Heart left ventricle (tissue), 16 donors: ENCODE measurements at regions not wholly inside any gene's neighbourhood (a gene's known extent, or its start where the extent isn't known, plus 50 kb on each side); places are given as distances from the start of the nearest gene placed in this dataset.
"Not testable (repeated sequence)": the region's sequence is repeated elsewhere in the genome, so short reads cannot be mapped to it uniquely, and the experiment has no call there.

Experiments
- ATAC-seq, 4 donors: fragments of 200-7000 bp; cut with Tn5 transposase; one replicate each; pipeline ENCODE4 v1.9.1; 2020 to 2022; ENCODE audit warnings: moderate library complexity in 4 of 4, mild to moderate bottlenecking in 3 of 4, moderate number of reproducible peaks in 1 of 4
- DNase-seq, 5 donors: peaks; one replicate each; pipeline ENCODE4 v3.0.0-alpha.2; 2020
- H3K27ac ChIP-seq, 12 donors: fragments of 200-600 bp; sonication (generic) in 4 of 12; one replicate each; pipeline versions ENCODE4 v1.5.0 to v1.8.0; 2016 to 2022; ENCODE audit warnings: mild to moderate bottlenecking in 2 of 12
- H3K27me3 ChIP-seq, 9 donors: fragments of 200-600 bp; sonication (generic) in 2 of 9; one replicate each; pipeline versions ENCODE4 v1.5.1 to v1.8.0; 2016 to 2022; ENCODE audit warnings: mild to moderate bottlenecking in 3 of 9
- H3K36me3 ChIP-seq, 9 donors: fragments of 200-600 bp; sonication (generic) in 2 of 9; one replicate each; pipeline versions ENCODE4 v1.5.0 to v1.8.0; 2018 to 2022; ENCODE audit warnings: mild to moderate bottlenecking in 2 of 9
- H3K4me1 ChIP-seq, 12 donors: fragments of 200-600 bp; sonication (generic) in 4 of 12; one replicate each; pipeline versions ENCODE4 v1.5.0 to v1.8.0; 2016 to 2022; ENCODE audit warnings: mild to moderate bottlenecking in 3 of 12
- H3K4me3 ChIP-seq, 12 donors: fragments of 200-600 bp; sonication (generic) in 4 of 12; one replicate each; pipeline versions ENCODE4 v1.5.0 to v1.8.0; 2017 to 2022; ENCODE audit warnings: mild to moderate bottlenecking in 9 of 12, moderate library complexity in 4 of 12
- H3K9me3 ChIP-seq, 12 donors: fragments of 200-600 bp; sonication (generic) in 4 of 12; one replicate each; pipeline versions ENCODE4 v1.5.0 to v1.8.0; 2016 to 2022; ENCODE audit warnings: mild to moderate bottlenecking in 1 of 12
- POLR2A ChIP-seq, 2 donors: fragments of 450-650 bp; IDR thresholded peaks; one replicate each; pipeline ENCODE4 v1.6.1; 2017; ENCODE audit warnings: antibody characterized with exemption in 2 of 2, mild to moderate bottlenecking in 2 of 2, moderate library complexity in 2 of 2
- WGBS, 4 donors: extraction: QIAGEN DNeasy Blood & Tissue Kit in 2 of 4; methylation state at CpG; one replicate each; pipeline versions ENCODE4 v1.1.5 to v1.1.7; 2013 to 2018; 5-methylcytosine and 5-hydroxymethylcytosine counted together
- intact Hi-C, 10 donors: fragments of 100-400 bp; cut with DNase I; formaldehyde crosslinking; loops; one replicate each; pipeline versions ENCODE4 v1.11.1 to v1.14.2; 2022
- TF ChIP-seq, protein P1 (sequence below), 12 donors: fragments of 200-600 bp; sonication (generic) in 4 of 12; IDR thresholded peaks; one replicate each; pipeline versions ENCODE4 v1.5.0 to v1.8.0; 2018 to 2022; ENCODE audit warnings: antibody characterized with exemption in 12 of 12, mild to moderate bottlenecking in 5 of 12
- donor health status: ischemic (EF 13 %, LVEDD 7.1; RV severe dilation, severe dysfunction).
- donor health status: healthy with polysubstance abuse.
- donor health status: DM: no; HTN: yes; CAD: no.
- donor health status: DM: no; HTN: no; CAD: no.
- donor health status: ischemic (EF 25% LVEDD 6.9; RV normal size, moderate dysfunction).
- donor health status: ischemic (EF 25% LVEDD 5.7; RV mildly dilated, moderate dysfunction).
- donor health status: healthy.
- donor health status: DM: yes; HTN: yes; CAD: no.
- donor health status: ischemic (EF 35%, LVEDD 5.7; RV mildly dilated, moderate dysfunction).
- donor health status: nonischemic (EF 11% LVEDD 7.7; RV severe dilation, severe dysfunction).
- donor health status: DM: yes; HTN: yes; CAD: no.
- donor health status: PGD.
- donor health status: ischemic (EF 29% LVEDD 5.4; RV normal size, mild dysfunction).
- donor health status: nonischemic (EF 23%, LVEDD 6.1; RV moderate dilation, normal function).

DNA sequence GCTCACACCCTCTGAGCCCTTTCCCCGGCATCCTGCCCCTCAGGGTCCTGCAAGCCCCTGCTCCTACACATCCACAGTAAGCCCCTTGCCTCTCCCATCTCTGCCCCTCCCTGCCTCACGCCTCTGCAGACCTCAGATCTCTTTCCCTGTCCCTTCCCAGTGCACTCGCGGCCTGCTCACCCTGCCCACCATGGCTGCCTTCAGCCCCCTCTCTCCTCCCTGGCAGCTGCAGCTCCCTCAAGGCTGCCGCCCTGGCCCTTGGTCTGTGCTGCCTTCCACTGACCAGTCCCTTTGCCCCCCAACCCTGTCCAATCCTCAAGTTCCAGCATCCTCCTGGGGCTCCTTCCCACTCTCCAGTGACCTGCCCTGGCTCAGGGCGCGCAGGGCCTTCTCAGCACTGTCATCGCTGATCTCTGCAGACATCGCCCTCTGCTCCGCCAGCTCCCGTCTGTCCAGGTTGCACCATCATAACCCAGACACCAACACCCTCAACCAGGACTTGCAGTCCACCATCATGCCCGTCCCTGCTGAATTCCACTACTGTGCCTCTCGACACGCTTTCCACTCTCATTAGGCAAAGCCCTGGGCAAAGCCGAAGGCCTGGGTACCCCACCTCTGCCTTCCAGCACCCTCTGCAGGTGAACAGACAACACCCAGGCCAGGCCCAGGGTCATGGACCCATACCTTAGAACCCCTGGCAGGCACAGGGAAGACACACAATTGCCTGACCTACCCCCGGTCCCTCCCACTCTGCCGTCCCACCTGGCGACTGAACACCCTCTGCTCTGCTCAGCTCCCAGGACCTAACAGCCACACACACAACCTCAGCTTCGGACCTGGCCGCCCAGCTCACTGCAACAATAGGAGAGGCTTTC, 97.8 kb upstream of the RUFY1 start:
- WGBS, 4 donors, result 86 to 94% (median 88%) methylated on average over 20 of the region's 20 CpGs
- peaks cover 0 to 2% (median 0%) of the 10 kb centered on the region in 9 donors for H3K27me3 ChIP-seq
- H3K9me3 ChIP-seq, result peaks cover 0 to 3% (median 0%) of the 10 kb centered on the region in 12 donors
- H3K4me3 ChIP-seq, result no peak overlapping the region
- no peaks in the 10 kb centered on the region for H3K36me3 ChIP-seq
- no peaks in the 10 kb centered on the region for H3K4me1 ChIP-seq
- no peak for DNase-seq
- intact Hi-C loops, result no loop called here
- TF ChIP-seq, protein P1, sequence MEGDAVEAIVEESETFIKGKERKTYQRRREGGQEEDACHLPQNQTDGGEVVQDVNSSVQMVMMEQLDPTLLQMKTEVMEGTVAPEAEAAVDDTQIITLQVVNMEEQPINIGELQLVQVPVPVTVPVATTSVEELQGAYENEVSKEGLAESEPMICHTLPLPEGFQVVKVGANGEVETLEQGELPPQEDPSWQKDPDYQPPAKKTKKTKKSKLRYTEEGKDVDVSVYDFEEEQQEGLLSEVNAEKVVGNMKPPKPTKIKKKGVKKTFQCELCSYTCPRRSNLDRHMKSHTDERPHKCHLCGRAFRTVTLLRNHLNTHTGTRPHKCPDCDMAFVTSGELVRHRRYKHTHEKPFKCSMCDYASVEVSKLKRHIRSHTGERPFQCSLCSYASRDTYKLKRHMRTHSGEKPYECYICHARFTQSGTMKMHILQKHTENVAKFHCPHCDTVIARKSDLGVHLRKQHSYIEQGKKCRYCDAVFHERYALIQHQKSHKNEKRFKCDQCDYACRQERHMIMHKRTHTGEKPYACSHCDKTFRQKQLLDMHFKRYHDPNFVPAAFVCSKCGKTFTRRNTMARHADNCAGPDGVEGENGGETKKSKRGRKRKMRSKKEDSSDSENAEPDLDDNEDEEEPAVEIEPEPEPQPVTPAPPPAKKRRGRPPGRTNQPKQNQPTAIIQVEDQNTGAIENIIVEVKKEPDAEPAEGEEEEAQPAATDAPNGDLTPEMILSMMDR (IDR thresholded peaks at IDR 0.05), result no peak
- no peak for TF ChIP-seq POLR2A (IDR thresholded peaks at IDR 0.05)
- no peak overlapping the region for H3K27ac ChIP-seq
- no peak for ATAC-seq

DNA sequence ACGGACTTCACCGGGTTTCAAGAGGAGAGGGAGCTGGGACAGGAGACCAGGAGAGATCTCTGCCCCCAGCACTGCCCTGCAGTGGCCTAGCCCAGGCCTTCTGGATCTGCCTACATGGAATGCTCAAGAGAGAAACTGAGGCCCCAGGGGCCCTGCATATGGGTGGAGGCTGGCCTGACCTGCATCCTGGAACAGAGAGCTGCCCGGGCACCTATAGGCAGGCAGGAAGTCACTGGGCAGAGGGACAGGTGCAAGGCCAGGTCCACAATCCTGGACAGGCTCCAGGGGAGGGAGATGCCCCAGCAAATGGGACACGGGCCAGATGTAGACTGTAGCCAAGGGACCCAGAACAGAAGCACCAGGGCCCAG, 98.5 kb upstream of the RUFY1 start:
- Histone ChIP-seq H3K27ac (no peak overlapping the region), H3K9me3 (peaks cover 0 to 3% (median 0%) of the 10 kb centered on the region in 12 donors), H3K36me3 (no peaks in the 10 kb centered on the region), H3K4me1 (no peaks in the 10 kb centered on the region), H3K27me3 (peaks cover 0 to 2% (median 0%) of the 10 kb centered on the region in 9 donors), H3K4me3 (no peak overlapping the region)
- intact Hi-C loops, result no loop called here
- DNase-seq (no peak), ATAC-seq (peak in 1 of 4 donors; percentile 16)
- TF ChIP-seq POLR2A (IDR thresholded peaks at IDR 0.05), result no peak
- TF ChIP-seq, protein P1 (IDR thresholded peaks at IDR 0.05), result no peak
- 51 to 80% (median 70%) methylated on average over 4 of the region's 4 CpGs for WGBS, 4 donors

DNA sequence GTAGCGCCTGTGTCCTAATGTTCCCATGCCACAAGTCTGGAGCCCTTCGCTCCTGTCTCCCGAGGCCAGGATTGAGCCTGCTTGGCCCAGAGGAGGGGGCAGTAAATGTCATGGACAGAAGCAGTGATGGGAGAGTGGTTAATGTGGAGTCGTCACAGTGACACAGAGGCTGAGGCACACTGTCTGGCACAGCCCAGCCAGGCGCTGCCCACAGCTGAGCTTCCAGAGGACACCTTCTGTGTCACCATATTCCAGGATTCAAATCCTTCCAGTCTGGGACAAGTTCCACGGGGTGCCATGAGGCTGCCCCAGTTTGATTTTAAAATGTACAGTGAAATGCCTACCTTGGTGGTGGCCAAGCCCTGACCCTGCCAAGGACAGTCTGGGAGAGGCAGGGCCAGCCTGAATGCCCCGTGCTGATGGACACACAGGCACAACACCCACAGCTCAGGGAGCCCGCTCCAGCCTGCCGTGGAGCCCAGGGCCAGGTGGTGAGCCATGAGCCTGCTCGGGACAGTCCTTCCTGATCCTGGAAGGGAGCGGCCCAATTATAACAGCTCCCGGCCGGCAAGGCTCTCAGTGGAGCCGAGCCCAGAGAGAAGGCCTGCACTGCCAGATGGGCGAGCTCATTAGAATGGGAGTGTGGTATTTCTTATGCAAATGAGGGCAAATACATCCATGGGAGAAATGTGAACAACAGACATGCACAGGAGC, 99.1 kb upstream of the RUFY1 start:
- intact Hi-C loops, result no loop called here
- H3K9me3 ChIP-seq, result peaks cover 0 to under 1% (median 0%) of the 10 kb centered on the region in 12 donors
- TF ChIP-seq POLR2A (IDR thresholded peaks at IDR 0.05), result no peak
- TF ChIP-seq, protein P1 (IDR thresholded peaks at IDR 0.05), result no peak
- no peaks in the 10 kb centered on the region for H3K4me1 ChIP-seq
- 77 to 92% (median 81%) methylated on average over 14 to 15 of the region's 15 CpGs for WGBS, 4 donors
- no peak overlapping the region for H3K4me3 ChIP-seq
- H3K27ac ChIP-seq, result no peak overlapping the region
- ATAC-seq (no peak), DNase-seq (no peak)
- H3K27me3 ChIP-seq, result peaks cover 0 to 2% (median 0%) of the 10 kb centered on the region in 9 donors
- H3K36me3 ChIP-seq, result no peaks in the 10 kb centered on the region

DNA sequence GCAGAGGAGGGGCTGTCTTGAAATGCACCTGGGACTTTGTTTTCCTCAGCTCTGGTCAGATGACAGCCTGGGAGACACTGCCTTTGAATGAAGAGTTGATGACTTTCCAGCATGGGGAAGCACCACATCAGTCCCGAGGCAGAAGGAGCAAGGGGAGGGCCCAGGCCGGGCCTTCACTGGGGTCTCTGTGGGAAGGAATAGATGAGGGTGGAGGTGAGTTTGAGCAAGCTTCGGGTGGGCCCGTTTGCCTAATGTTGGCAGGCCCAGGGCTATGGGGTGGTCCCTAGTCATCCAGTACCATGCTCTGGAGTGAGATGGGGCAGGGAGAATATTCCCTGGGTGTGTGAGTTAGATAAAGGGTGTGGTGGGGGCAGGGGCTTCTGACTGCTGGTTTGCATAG, 100.4 kb upstream of the RUFY1 start:
- H3K27me3 ChIP-seq, H3K36me3 ChIP-seq, DNase-seq, H3K27ac ChIP-seq, H3K4me3 ChIP-seq, H3K4me1 ChIP-seq, H3K9me3 ChIP-seq, ATAC-seq, intact Hi-C loops: not testable (repeated sequence)
- WGBS, 4 donors, result 58 to 96% (median 86%) methylated on average over 3 to 4 of the region's 4 CpGs

DNA sequence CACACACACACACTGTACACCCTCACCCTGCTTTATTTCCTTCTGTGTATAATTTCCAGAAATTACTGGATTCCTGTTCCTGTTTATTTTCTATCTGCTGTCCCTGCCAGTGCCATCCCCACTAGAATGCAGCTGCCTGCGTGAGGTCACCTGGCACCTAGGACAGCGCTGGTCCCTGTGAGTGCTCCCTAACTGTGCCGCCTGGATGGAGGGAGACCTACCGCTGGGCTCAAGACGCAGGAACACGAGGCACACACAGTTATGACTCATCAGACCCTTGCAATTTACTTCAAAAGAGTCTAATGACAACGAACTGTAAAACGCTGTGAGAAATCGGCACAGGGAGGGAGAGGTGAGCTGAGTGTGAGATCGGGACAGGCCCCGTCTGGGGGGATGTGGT, 102.1 kb upstream of the RUFY1 start:
- H3K4me1 ChIP-seq, intact Hi-C loops, DNase-seq, ATAC-seq, H3K4me3 ChIP-seq, H3K9me3 ChIP-seq, H3K27me3 ChIP-seq, H3K36me3 ChIP-seq, H3K27ac ChIP-seq: not testable (repeated sequence)
- no CpG with 5 or more reads among the region's 11 CpGs for WGBS, 4 donors

DNA sequence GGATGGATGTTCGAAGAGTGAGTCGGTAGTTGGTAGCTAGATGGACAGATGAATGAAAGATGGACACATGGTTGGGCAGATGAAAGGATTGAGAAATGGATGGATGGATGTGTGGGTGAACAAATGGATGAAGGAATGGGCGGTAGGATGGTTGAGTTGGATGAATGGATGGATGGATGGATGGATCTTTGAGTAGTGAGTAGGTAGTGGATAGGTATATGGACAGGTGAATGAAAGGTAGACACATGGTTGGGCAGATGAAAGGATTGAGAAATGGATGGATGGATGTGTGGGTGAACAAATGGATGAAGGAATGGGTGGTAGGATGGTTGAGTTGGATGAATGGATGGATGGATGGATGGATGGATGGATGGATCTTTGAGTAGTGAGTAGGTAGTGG, 97.0 kb upstream of the ADAMTS2 start:
- H3K27ac ChIP-seq, H3K9me3 ChIP-seq, intact Hi-C loops, H3K4me3 ChIP-seq, ATAC-seq, H3K4me1 ChIP-seq, H3K36me3 ChIP-seq, DNase-seq: not testable (repeated sequence)
- peaks cover 4 to 42% (median 13%) of the 10 kb centered on the region in 9 donors for H3K27me3 ChIP-seq
- WGBS, 4 donors, result 95 to 96% (median 96%) methylated on average over 3 of the region's 3 CpGs
